ENCODE measurements at regions not wholly inside any gene's neighbourhood (a gene's known extent, or its start where the extent isn't known, plus 50 kb on each side); places are given as distances from the start of the nearest gene placed in this dataset.

- 0% methylated on average over 1 of the region's 1 CpG for WGBS (ENCODE audit: insufficient coverage, low coverage, missing lambda C conversion rate)
- ChIA-PET POLR2A (no interaction called here), CTCF (ENCODE audit: low intra/inter-chr PET ratio) (no interaction called here)
- TF ChIP-seq CBX1 (IDR thresholded peaks at IDR 0.05; ENCODE audit: low read depth), result no peak
- no peak for TF ChIP-seq ZHX1 (conservative IDR thresholded peaks at IDR 0.05; ENCODE audit: low read length)
- no peak for TF ChIP-seq SREBF2 (CRISPR knock-in tag; IDR thresholded peaks at IDR 0.05)
- no peak for TF ChIP-seq ZNF318 (IDR thresholded peaks at IDR 0.05; ENCODE audit: borderline replicate concordance in 1 of 2, low read depth in 1 of 2)
- TF ChIP-seq SFPQ (IDR thresholded peaks at IDR 0.05; ENCODE audit: low read depth, low read length), result no peak
- Histone ChIP-seq H3K9me3 (replicated peaks; ENCODE audit: control insufficient read depth, insufficient read depth, low read depth, low read length) (no peaks in the 10 kb centered on the region; the same call in 1 of the 2 replicates), H3K27me3 (ENCODE audit: control insufficient read depth in 2 of 2, insufficient read depth in 2 of 2, low read length in 2 of 2) (no peaks in the 10 kb centered on the region), H3K36me3 (ENCODE audit: control insufficient read depth, insufficient read depth, low read length) (no peaks in the 10 kb centered on the region), H3K27ac (ENCODE audit: extremely low read depth, low read depth, low read length) (no peak overlapping the region), H3K9ac (ENCODE audit: insufficient read depth in 1 of 2, low read depth in 2 of 2, low read length in 2 of 2) (no peak overlapping the region), H2AFZ (ENCODE audit: low read depth, low read length) (no peak overlapping the region), H3K9me1 (ENCODE audit: control insufficient read depth, insufficient read depth, low read length) (no peaks in the 10 kb centered on the region), H3K4me3 (no peak overlapping the region), H3K4me2 (ENCODE audit: insufficient read depth, low read length) (no peak overlapping the region), H4K20me1 (replicated peaks; ENCODE audit: control insufficient read depth, insufficient read depth, low read length) (no peaks in the 10 kb centered on the region), H3K79me2 (ENCODE audit: control insufficient read depth, insufficient read depth, low read length) (no peaks in the 10 kb centered on the region), H3K4me1 (replicated peaks in 1 of 2; ENCODE audit: control insufficient read depth in 2 of 2, insufficient read depth in 2 of 2, low read length in 2 of 2) (no peaks in the 10 kb centered on the region)
- intact Hi-C loops (cut with micrococcal nuclease), result no loop called here
- ATAC-seq (no peak), FAIRE-seq (no peak), DNase-seq (ENCODE audit: extremely low read depth in 1 of 4, low spot score in 3 of 4) (no peak)
- in situ Hi-C loops (cut with MboI), result no loop called here
- BruUV-seq (replicated peaks), result no TSS peak
Measured at GRCh38 chr11:21630934-21631478, 561.9 kb upstream of the ANO5 start.
